ENCODE measurements at regions not wholly inside any gene's neighbourhood (a gene's known extent, or its start where the extent isn't known, plus 50 kb on each side); places are given as distances from the start of the nearest gene placed in this dataset.

DNA sequence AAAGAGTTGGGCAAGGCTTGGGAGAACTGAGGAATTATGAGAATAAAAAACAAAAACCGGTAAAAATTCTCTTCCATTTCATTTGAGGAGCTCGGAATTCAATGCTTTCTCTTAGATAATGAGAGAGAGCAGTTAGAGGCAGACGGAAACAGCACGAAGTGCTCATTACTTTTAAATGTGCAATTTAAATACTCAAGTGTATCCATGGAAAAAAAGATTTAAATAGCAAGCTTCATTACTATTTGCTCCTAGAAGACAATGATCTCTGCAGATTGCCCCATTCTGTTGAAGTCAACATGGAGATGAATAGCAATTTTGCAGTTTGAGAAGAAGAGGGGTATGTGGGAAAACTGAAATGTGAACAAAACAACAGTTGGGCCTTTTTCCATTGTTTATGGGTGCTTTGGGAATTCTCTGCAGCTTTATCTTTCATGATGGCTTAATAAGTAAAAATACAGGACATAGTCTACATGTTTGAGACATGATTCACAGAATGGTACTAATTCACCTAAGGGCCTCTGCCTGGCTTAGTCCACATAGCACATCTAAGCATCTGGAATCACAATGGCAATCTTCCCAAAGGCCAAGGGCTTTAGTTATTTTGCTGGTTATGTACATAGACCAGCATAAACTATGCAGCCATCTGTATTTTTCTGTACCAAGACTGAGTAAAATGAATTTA is 512.7 kb upstream of the FAT1 start:
- TF ChIP-seq POLR2AphosphoS5 (IDR thresholded peaks at IDR 0.05) (no peak), EP300 (IDR thresholded peaks at IDR 0.05; ENCODE audit: low read depth) (no peak), POLR2A (IDR thresholded peaks at IDR 0.05) (no peak)
- TF ChIP-seq, protein P1, sequence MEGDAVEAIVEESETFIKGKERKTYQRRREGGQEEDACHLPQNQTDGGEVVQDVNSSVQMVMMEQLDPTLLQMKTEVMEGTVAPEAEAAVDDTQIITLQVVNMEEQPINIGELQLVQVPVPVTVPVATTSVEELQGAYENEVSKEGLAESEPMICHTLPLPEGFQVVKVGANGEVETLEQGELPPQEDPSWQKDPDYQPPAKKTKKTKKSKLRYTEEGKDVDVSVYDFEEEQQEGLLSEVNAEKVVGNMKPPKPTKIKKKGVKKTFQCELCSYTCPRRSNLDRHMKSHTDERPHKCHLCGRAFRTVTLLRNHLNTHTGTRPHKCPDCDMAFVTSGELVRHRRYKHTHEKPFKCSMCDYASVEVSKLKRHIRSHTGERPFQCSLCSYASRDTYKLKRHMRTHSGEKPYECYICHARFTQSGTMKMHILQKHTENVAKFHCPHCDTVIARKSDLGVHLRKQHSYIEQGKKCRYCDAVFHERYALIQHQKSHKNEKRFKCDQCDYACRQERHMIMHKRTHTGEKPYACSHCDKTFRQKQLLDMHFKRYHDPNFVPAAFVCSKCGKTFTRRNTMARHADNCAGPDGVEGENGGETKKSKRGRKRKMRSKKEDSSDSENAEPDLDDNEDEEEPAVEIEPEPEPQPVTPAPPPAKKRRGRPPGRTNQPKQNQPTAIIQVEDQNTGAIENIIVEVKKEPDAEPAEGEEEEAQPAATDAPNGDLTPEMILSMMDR (IDR thresholded peaks at IDR 0.05), result no peak
- no peak for DNase-seq
- Histone ChIP-seq H3K4me1 (no peaks in the 10 kb centered on the region), H3K27me3 (no peaks in the 10 kb centered on the region), H3K27ac (no peak overlapping the region), H3K36me3 (no peaks in the 10 kb centered on the region), H3K4me3 (no peak overlapping the region), H3K9me3 (no peaks in the 10 kb centered on the region)
- 80 to 85% methylated on average over 4 of the region's 4 CpGs for WGBS, 2 donors (ENCODE audit: low coverage in 1 of 2)
- intact Hi-C loops (cut with DNase I; ENCODE audit: low total_unique reads), result no loop called here
- in situ Hi-C loops (cut with MboI; ENCODE audit: low pct_ligation_motif_present in 1 of 4, low pct_unique_long_range_greater_than_20kb in 1 of 4, low sequenced_read_pairs in 3 of 4), result no loop called here

DNA sequence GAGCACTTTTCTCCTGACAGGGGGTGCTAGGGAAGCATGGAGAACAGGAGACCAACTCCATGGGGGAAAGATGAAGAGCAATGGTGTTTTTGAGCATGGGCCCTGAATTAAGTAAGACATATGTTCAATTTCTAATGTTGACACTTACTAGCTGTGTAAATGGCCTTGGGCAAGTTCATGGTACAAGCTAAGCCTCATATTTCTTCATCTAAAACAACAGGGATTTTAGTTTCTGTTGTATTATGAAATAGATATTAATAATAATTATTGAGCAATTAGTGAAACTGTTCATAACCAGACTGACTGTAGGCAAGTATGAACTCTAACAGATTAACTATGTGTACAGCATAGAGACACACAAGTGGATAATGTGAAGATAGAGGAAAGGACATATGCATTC is 515.0 kb upstream of the FAT1 start:
- in situ Hi-C loops (cut with MboI; ENCODE audit: low pct_ligation_motif_present in 1 of 4, low pct_unique_long_range_greater_than_20kb in 1 of 4, low sequenced_read_pairs in 3 of 4) (no loop called here), intact Hi-C loops (cut with DNase I; ENCODE audit: low total_unique reads) (no loop called here)
- no peak for DNase-seq
- TF ChIP-seq EP300 (IDR thresholded peaks at IDR 0.05; ENCODE audit: low read depth) (no peak), POLR2AphosphoS5 (IDR thresholded peaks at IDR 0.05) (no peak), POLR2A (IDR thresholded peaks at IDR 0.05) (no peak)
- TF ChIP-seq, protein P1 (IDR thresholded peaks at IDR 0.05), result no peak
- peaks cover under 1 to 2% of the 10 kb centered on the region in 2 donors for H3K9me3 ChIP-seq
- H3K27me3 ChIP-seq, result no peaks in the 10 kb centered on the region
- no peaks in the 10 kb centered on the region for H3K36me3 ChIP-seq
- H3K27ac ChIP-seq, result no peak overlapping the region
- H3K4me3 ChIP-seq, result no peak overlapping the region
- no peaks in the 10 kb centered on the region for H3K4me1 ChIP-seq

DNA sequence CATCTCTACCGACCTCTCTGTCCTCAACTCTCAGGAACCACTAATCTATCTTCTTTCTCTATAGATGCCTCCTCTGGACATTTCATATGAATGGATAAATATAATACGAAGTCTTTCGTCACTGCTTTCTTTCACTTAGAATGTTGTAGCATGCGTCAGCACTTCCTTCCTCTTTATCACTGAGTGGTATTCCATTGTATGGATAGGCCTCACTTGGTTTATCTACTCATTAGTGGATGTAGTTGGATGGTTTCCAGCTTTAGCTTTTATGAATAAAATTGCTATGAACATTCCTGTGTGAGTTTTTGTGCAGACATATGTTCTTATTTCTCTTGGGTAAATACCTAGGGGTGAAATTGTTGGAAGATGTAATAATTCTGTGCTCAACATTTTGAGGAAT is 528.2 kb upstream of the FAT1 start:
- Histone ChIP-seq H3K4me1 (no peaks in the 10 kb centered on the region), H3K27ac (no peak overlapping the region), H3K27me3 (no peaks in the 10 kb centered on the region), H3K9me3 (no peaks in the 10 kb centered on the region), H3K4me3 (no peak overlapping the region), H3K36me3 (no peaks in the 10 kb centered on the region)
- TF ChIP-seq, protein P1 (IDR thresholded peaks at IDR 0.05), result no peak
- TF ChIP-seq POLR2AphosphoS5 (IDR thresholded peaks at IDR 0.05), result no peak
- no peak for TF ChIP-seq EP300 (IDR thresholded peaks at IDR 0.05; ENCODE audit: low read depth)
- 86 to 91% methylated on average over 4 of the region's 4 CpGs for WGBS, 2 donors (ENCODE audit: low coverage in 1 of 2)
- in situ Hi-C loops (cut with MboI; ENCODE audit: low pct_ligation_motif_present in 1 of 4, low pct_unique_long_range_greater_than_20kb in 1 of 4, low sequenced_read_pairs in 3 of 4), result no loop called here
- intact Hi-C loops (cut with DNase I; ENCODE audit: low total_unique reads), result no loop called here
- DNase-seq, result no peak

DNA sequence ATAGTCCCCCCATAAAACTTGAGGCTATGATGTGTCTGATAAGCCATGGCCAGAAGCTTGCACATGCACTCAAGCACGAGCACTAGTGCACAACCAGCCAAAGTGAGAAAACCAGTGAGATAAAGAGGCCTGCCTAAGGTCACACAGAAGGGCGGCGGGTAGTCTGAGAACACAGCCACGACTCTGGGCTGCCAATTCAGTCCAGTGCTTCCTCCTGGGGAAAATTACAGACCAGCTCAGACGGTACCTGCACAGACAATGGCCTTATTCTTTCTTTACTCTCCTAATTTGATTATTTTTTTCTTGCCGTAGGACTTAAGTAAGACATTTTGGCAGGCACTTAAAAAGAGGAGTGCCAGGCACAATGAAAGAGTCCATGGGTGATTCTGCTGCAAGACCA is 533.2 kb upstream of the FAT1 start:
- no peak overlapping the region for H3K27ac ChIP-seq

More for the DNA sequence above, 533.2 kb upstream of the FAT1 start:
- Histone ChIP-seq H3K27me3 (no peaks in the 10 kb centered on the region), H3K4me3 (no peak overlapping the region), H3K9me3 (no peaks in the 10 kb centered on the region), H3K4me1 (no peaks in the 10 kb centered on the region), H3K36me3 (no peaks in the 10 kb centered on the region)
- TF ChIP-seq, protein P1 (IDR thresholded peaks at IDR 0.05), result no peak
- TF ChIP-seq EP300 (IDR thresholded peaks at IDR 0.05; ENCODE audit: low read depth) (no peak), POLR2A (IDR thresholded peaks at IDR 0.05) (no peak), POLR2AphosphoS5 (IDR thresholded peaks at IDR 0.05) (no peak)
- intact Hi-C loops (cut with DNase I; ENCODE audit: low total_unique reads) (no loop called here), in situ Hi-C loops (cut with MboI; ENCODE audit: low pct_ligation_motif_present in 1 of 4, low pct_unique_long_range_greater_than_20kb in 1 of 4, low sequenced_read_pairs in 3 of 4) (no loop called here)
- WGBS, 2 donors (ENCODE audit: low coverage in 1 of 2), result 69% methylated on average over 3 to 6 of the region's 6 CpGs
- DNase-seq, result no peak

All from transverse colon (tissue), 4 donors.